ENCODE measurements at regions not wholly inside any gene's neighbourhood (a gene's known extent, or its start where the extent isn't known, plus 50 kb on each side); places are given as distances from the start of the nearest gene placed in this dataset.

DNA sequence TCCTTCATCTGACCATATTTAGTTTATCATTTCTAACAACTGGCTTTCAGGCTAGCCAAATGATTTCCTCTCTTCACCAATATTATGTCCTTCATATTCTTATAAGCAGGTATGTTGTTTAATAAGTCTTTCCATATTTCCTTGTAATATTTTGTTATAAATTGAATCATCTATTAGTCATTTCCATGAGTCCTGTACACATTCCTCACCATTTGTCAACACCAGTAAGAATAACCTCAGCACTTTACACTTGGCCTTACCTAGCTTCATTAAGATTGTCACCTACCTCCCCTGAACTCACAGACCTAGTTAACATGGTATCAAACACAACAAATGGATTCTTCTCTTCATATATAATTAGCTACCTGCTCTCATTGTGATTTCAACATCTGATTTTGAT lies 282.3 kb downstream of the SEMA3D start:
- TF ChIP-seq, protein P1, sequence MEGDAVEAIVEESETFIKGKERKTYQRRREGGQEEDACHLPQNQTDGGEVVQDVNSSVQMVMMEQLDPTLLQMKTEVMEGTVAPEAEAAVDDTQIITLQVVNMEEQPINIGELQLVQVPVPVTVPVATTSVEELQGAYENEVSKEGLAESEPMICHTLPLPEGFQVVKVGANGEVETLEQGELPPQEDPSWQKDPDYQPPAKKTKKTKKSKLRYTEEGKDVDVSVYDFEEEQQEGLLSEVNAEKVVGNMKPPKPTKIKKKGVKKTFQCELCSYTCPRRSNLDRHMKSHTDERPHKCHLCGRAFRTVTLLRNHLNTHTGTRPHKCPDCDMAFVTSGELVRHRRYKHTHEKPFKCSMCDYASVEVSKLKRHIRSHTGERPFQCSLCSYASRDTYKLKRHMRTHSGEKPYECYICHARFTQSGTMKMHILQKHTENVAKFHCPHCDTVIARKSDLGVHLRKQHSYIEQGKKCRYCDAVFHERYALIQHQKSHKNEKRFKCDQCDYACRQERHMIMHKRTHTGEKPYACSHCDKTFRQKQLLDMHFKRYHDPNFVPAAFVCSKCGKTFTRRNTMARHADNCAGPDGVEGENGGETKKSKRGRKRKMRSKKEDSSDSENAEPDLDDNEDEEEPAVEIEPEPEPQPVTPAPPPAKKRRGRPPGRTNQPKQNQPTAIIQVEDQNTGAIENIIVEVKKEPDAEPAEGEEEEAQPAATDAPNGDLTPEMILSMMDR (IDR thresholded peaks at IDR 0.05) = no peak
- TF ChIP-seq POLR2A (IDR thresholded peaks at IDR 0.05) = no peak
- TF ChIP-seq POLR2AphosphoS5 (IDR thresholded peaks at IDR 0.05) = no peak
- no peak for TF ChIP-seq EP300 (IDR thresholded peaks at IDR 0.05)
